ENCODE measurements at regions not wholly inside any gene's neighbourhood (a gene's known extent, or its start where the extent isn't known, plus 50 kb on each side); places are given as distances from the start of the nearest gene placed in this dataset.

DNA sequence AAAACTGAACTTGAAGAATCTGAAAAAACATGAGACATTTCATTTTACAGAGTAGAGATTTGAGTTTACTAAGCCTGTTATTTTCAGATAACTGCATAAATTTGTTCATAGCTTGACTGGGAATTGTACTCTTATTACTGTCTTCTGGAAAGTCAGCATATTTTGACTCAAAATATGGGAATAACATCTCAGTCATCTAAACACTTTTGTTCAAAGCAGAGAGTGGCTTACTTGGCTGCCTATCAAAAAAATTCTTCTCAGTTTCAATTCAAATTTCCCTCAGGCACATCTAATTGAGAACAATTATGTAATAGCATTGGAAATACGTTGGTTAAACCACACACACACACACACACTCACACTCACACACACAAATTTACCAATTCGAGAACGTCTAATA, 384.6 kb downstream of the ARL4A start:
- TF ChIP-seq, protein P1, sequence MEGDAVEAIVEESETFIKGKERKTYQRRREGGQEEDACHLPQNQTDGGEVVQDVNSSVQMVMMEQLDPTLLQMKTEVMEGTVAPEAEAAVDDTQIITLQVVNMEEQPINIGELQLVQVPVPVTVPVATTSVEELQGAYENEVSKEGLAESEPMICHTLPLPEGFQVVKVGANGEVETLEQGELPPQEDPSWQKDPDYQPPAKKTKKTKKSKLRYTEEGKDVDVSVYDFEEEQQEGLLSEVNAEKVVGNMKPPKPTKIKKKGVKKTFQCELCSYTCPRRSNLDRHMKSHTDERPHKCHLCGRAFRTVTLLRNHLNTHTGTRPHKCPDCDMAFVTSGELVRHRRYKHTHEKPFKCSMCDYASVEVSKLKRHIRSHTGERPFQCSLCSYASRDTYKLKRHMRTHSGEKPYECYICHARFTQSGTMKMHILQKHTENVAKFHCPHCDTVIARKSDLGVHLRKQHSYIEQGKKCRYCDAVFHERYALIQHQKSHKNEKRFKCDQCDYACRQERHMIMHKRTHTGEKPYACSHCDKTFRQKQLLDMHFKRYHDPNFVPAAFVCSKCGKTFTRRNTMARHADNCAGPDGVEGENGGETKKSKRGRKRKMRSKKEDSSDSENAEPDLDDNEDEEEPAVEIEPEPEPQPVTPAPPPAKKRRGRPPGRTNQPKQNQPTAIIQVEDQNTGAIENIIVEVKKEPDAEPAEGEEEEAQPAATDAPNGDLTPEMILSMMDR (IDR thresholded peaks at IDR 0.05; ENCODE audit: insufficient read depth, low read length), result no peak
- TF ChIP-seq GABPA (IDR thresholded peaks at IDR 0.05; ENCODE audit: low read depth) (no peak), POLR2AphosphoS5 (IDR thresholded peaks at IDR 0.05; ENCODE audit: low read depth) (no peak), SPI1 (IDR thresholded peaks at IDR 0.05; ENCODE audit: borderline replicate concordance, low read depth) (no peak)
- TF ChIP-seq, protein P2, sequence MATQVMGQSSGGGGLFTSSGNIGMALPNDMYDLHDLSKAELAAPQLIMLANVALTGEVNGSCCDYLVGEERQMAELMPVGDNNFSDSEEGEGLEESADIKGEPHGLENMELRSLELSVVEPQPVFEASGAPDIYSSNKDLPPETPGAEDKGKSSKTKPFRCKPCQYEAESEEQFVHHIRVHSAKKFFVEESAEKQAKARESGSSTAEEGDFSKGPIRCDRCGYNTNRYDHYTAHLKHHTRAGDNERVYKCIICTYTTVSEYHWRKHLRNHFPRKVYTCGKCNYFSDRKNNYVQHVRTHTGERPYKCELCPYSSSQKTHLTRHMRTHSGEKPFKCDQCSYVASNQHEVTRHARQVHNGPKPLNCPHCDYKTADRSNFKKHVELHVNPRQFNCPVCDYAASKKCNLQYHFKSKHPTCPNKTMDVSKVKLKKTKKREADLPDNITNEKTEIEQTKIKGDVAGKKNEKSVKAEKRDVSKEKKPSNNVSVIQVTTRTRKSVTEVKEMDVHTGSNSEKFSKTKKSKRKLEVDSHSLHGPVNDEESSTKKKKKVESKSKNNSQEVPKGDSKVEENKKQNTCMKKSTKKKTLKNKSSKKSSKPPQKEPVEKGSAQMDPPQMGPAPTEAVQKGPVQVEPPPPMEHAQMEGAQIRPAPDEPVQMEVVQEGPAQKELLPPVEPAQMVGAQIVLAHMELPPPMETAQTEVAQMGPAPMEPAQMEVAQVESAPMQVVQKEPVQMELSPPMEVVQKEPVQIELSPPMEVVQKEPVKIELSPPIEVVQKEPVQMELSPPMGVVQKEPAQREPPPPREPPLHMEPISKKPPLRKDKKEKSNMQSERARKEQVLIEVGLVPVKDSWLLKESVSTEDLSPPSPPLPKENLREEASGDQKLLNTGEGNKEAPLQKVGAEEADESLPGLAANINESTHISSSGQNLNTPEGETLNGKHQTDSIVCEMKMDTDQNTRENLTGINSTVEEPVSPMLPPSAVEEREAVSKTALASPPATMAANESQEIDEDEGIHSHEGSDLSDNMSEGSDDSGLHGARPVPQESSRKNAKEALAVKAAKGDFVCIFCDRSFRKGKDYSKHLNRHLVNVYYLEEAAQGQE (IDR thresholded peaks at IDR 0.05; ENCODE audit: insufficient replicate concordance, low read depth), result no peak
